Panc1 (cell line): ENCODE measurements at regions not wholly inside any gene's neighbourhood (a gene's known extent, or its start where the extent isn't known, plus 50 kb on each side); places are given as distances from the start of the nearest gene placed in this dataset.

Experiments
- ATAC-seq: fragments of 200-7000 bp; cut with Tn5 transposase; 2 replicates; pipeline ENCODE4 v1.9.1; 2020; ENCODE audit warnings: mild to moderate bottlenecking, moderate library complexity
- BruUV-seq: library from RNA; stranded (reverse); fragments of 400-500 nt; replicated peaks from 2 replicates; lab custom pipeline; 2021; lab: Mats Ljungman, UMichigan
- CTCF ChIA-PET: fragments of 300-600 bp; sonication (Branson Sonifier 250); formaldehyde crosslinking; loops from one replicate; lab custom pipeline; 2022; ENCODE audit warnings: antibody characterized with exemption; lab: Charles Lee
- POLR2A ChIA-PET: fragments of 300-600 bp; sonication (Branson Sonifier 250); formaldehyde crosslinking; loops from one replicate; lab custom pipeline; 2022; ENCODE audit warnings: antibody characterized with exemption; lab: Charles Lee
- DNase-seq: peaks from one replicate; pipeline ENCODE4 v3.0.0-alpha.2; 2010; ENCODE audit warnings: low read depth, low spot score
- H3K27ac ChIP-seq: 2 replicates; pipeline ENCODE4 v1.5.1; 2011; ENCODE audit warnings: mild to moderate bottlenecking, low read length, inconsistent platforms
- H3K27me3 ChIP-seq: fragments of 200-500 bp; sonication (Bioruptor generic); 2 replicates; pipeline ENCODE4 v1.6.0; 2014; ENCODE audit warnings: low read length, inconsistent platforms; ENCODE audit not compliant: control insufficient read depth, insufficient read depth
- H3K36me3 ChIP-seq: fragments of 200-500 bp; sonication (Bioruptor generic); 2 replicates; pipeline ENCODE4 v1.5.1; 2014; ENCODE audit warnings: inconsistent platforms, mild to moderate bottlenecking, low read length, moderate library complexity; ENCODE audit not compliant: control insufficient read depth, insufficient read depth
- H3K4me1 ChIP-seq: 2 replicates; pipeline ENCODE4 v1.5.1; 2011; ENCODE audit warnings: inconsistent platforms, mild to moderate bottlenecking, low read length, moderate library complexity; ENCODE audit not compliant: control insufficient read depth, insufficient read depth
- H3K4me3 ChIP-seq, 2 experiments: 2 replicates each; pipeline ENCODE4 v1.5.1; 2011 to 2012; ENCODE audit warnings: low read depth in 2 of 2, low read length in 2 of 2, mild to moderate bottlenecking in 2 of 2, inconsistent platforms in 1 of 2, moderate library complexity in 1 of 2
- H3K9me3 ChIP-seq: fragments of 200-500 bp; sonication (Bioruptor generic); 2 replicates; pipeline ENCODE4 v1.5.1; 2014; ENCODE audit warnings: low read depth, mild to moderate bottlenecking, inconsistent platforms, low read length, moderate library complexity; ENCODE audit not compliant: control insufficient read depth, insufficient read depth
- POLR2AphosphoS5 ChIP-seq: IDR thresholded peaks from 2 replicates; pipeline ENCODE4 v1.6.1; 2012; ENCODE audit warnings: mild to moderate bottlenecking, low read depth, low read length, moderate library complexity
- SIN3A ChIP-seq: IDR thresholded peaks from 2 replicates; pipeline ENCODE4 v1.6.1; 2012; ENCODE audit warnings: low read depth, mild to moderate bottlenecking, low read length, moderate library complexity, borderline replicate concordance; ENCODE audit not compliant: insufficient read depth
- TCF7L2 ChIP-seq: IDR thresholded peaks from 2 replicates; pipeline ENCODE4 v1.6.1; 2011; ENCODE audit warnings: mild to moderate bottlenecking, low read depth, low read length, inconsistent platforms
- in situ Hi-C: cut with HindIII; loops from 2 replicates; pipeline ENCODE4 v1.10.0; 2016; ENCODE audit warnings: low sequenced_read_pairs, low pct_unique_long_range_greater_than_20kb
- intact Hi-C: fragments of 100-400 bp; cut with micrococcal nuclease; formaldehyde crosslinking; loops from one replicate; pipeline ENCODE4 v1.10.0; 2022; ENCODE audit not compliant: unreplicated experiment
- TF ChIP-seq, protein P1 (sequence below), 2 experiments: IDR thresholded peaks; 2 replicates each; pipeline ENCODE4 v1.6.1; 2011 to 2012; ENCODE audit warnings: low read depth in 2 of 2, control low read depth in 1 of 2, low read length in 1 of 2, mild to moderate bottlenecking in 1 of 2, moderate library complexity in 1 of 2; ENCODE audit not compliant: insufficient read depth in 1 of 2
- TF ChIP-seq, protein P2 (sequence below): fragments of 450-650 bp; IDR thresholded peaks from 2 replicates; pipeline ENCODE4 v1.5.1; 2017; ENCODE audit warnings: mild to moderate bottlenecking

DNA sequence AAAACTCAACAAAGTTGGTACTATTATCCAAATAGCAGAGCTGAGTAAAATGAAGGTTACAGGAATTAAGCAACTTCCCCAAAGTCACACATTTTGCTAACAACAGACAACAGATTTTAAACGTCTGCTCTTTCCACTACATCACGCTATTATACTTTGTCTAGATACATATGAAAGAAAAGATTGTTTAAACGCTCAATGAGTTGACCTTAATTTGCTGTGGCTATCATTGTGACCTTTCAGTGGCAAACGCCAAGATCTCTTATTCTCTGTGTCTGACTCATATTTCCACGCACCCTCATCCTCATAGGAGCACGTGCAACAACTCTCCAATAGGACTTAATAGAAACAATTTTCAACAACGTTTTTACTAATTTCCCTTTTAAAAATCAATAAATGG lies 540.1 kb downstream of the MAFB start:
- Histone ChIP-seq H3K27me3 (no peaks in the 10 kb centered on the region), H3K4me1 (no peaks in the 10 kb centered on the region), H3K27ac (no peak overlapping the region), H3K4me3 (no peak overlapping the region), H3K36me3 (no peaks in the 10 kb centered on the region), H3K9me3 (no peaks in the 10 kb centered on the region)
- ATAC-seq (no peak), DNase-seq (no peak)
- ChIA-PET POLR2A (no interaction called here), CTCF (no interaction called here)
- intact Hi-C loops (no loop called here), in situ Hi-C loops (no loop called here)
- no TSS peak for BruUV-seq
- TF ChIP-seq, protein P1, sequence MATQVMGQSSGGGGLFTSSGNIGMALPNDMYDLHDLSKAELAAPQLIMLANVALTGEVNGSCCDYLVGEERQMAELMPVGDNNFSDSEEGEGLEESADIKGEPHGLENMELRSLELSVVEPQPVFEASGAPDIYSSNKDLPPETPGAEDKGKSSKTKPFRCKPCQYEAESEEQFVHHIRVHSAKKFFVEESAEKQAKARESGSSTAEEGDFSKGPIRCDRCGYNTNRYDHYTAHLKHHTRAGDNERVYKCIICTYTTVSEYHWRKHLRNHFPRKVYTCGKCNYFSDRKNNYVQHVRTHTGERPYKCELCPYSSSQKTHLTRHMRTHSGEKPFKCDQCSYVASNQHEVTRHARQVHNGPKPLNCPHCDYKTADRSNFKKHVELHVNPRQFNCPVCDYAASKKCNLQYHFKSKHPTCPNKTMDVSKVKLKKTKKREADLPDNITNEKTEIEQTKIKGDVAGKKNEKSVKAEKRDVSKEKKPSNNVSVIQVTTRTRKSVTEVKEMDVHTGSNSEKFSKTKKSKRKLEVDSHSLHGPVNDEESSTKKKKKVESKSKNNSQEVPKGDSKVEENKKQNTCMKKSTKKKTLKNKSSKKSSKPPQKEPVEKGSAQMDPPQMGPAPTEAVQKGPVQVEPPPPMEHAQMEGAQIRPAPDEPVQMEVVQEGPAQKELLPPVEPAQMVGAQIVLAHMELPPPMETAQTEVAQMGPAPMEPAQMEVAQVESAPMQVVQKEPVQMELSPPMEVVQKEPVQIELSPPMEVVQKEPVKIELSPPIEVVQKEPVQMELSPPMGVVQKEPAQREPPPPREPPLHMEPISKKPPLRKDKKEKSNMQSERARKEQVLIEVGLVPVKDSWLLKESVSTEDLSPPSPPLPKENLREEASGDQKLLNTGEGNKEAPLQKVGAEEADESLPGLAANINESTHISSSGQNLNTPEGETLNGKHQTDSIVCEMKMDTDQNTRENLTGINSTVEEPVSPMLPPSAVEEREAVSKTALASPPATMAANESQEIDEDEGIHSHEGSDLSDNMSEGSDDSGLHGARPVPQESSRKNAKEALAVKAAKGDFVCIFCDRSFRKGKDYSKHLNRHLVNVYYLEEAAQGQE (IDR thresholded peaks at IDR 0.05; ENCODE audit: insufficient read depth in 1 of 2, low read depth in 2 of 2, low read length in 1 of 2), result no peak
- TF ChIP-seq SIN3A (no peak), POLR2AphosphoS5 (no peak), TCF7L2 (no peak)
- TF ChIP-seq, protein P2, sequence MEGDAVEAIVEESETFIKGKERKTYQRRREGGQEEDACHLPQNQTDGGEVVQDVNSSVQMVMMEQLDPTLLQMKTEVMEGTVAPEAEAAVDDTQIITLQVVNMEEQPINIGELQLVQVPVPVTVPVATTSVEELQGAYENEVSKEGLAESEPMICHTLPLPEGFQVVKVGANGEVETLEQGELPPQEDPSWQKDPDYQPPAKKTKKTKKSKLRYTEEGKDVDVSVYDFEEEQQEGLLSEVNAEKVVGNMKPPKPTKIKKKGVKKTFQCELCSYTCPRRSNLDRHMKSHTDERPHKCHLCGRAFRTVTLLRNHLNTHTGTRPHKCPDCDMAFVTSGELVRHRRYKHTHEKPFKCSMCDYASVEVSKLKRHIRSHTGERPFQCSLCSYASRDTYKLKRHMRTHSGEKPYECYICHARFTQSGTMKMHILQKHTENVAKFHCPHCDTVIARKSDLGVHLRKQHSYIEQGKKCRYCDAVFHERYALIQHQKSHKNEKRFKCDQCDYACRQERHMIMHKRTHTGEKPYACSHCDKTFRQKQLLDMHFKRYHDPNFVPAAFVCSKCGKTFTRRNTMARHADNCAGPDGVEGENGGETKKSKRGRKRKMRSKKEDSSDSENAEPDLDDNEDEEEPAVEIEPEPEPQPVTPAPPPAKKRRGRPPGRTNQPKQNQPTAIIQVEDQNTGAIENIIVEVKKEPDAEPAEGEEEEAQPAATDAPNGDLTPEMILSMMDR, result no peak

DNA sequence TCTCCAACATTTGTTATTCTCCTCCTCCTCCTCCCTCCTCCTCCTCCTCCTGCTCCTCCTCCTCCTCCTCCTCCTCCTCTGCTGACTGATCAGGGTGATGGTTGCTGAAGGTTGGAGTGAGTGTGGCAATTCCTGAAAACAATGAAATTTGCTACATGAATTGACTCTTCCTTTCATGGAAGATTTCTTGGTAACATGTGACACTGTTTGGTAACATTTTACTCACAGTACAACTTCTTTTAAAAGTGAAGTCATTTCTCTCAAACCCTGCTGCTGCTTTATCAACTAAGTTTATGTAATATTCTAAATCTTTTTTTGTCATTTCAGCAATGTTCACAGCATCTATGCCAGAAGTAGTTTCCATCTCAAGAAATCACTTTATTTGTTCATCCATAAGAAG lies 543.0 kb downstream of the MAFB start:
- Histone ChIP-seq H3K27ac (no peak overlapping the region), H3K9me3 (no peaks in the 10 kb centered on the region), H3K4me1 (no peaks in the 10 kb centered on the region), H3K36me3 (no peaks in the 10 kb centered on the region), H3K27me3 (no peaks in the 10 kb centered on the region), H3K4me3 (no peak overlapping the region)
- ChIA-PET CTCF (no interaction called here), POLR2A (no interaction called here)
- no peak for DNase-seq
- no peak for ATAC-seq
- BruUV-seq, result no TSS peak
- intact Hi-C loops, result no loop called here
- TF ChIP-seq, protein P1 (IDR thresholded peaks at IDR 0.05; ENCODE audit: insufficient read depth in 1 of 2, low read depth in 2 of 2, low read length in 1 of 2), result no peak
- no peak for TF ChIP-seq TCF7L2
- TF ChIP-seq, protein P2, result no peak
- no peak for TF ChIP-seq SIN3A
- no peak for TF ChIP-seq POLR2AphosphoS5
- in situ Hi-C loops, result no loop called here
